CD4-positive, alpha-beta T cell (primary cell): ENCODE measurements at regions not wholly inside any gene's neighbourhood (a gene's known extent, or its start where the extent isn't known, plus 50 kb on each side); places are given as distances from the start of the nearest gene placed in this dataset.

Experiments
- ATAC-seq: fragments of 200-7000 bp; cut with Tn5 transposase; one replicate; pipeline ENCODE4 v1.10.0; 2022; ENCODE audit warnings: mild to moderate bottlenecking; ENCODE audit not compliant: poor library complexity
- CTCF ChIA-PET: fragments of 350-600 bp; sonication (Branson Sonifier 250); formaldehyde crosslinking; loops from one replicate; lab custom pipeline; 2021; ENCODE audit warnings: antibody characterized with exemption, inconsistent platforms; lab: Charles Lee
- POLR2A ChIA-PET: fragments of 350-600 bp; sonication (Branson Sonifier 250); formaldehyde crosslinking; loops from one replicate; lab custom pipeline; 2021; ENCODE audit warnings: antibody characterized with exemption, inconsistent platforms; lab: Charles Lee
- DNase-seq, 14 experiments: peaks; one replicate each; pipeline ENCODE4 v3.0.0-alpha.2; 2013 to 2020; ENCODE audit warnings: mixed read lengths in 2 of 14
- H3K27ac ChIP-seq, 2 donors: one replicate each; pipeline versions ENCODE4 v1.5.1 to v1.7.0; 2013; ENCODE audit warnings: low read length in 2 of 2, low read depth in 1 of 2, mild to moderate bottlenecking in 1 of 2
- H3K27me3 ChIP-seq, 2 experiments: 1 replicate in 1 of 2; 2 replicates in 1 of 2; pipeline versions ENCODE4 v1.6.1 to v1.7.0; 2013; ENCODE audit warnings: low read length in 2 of 2, control low read depth in 1 of 2, mild to moderate bottlenecking in 1 of 2, moderate library complexity in 1 of 2; ENCODE audit not compliant: insufficient read depth in 2 of 2, control insufficient read depth in 1 of 2
- H3K36me3 ChIP-seq: one replicate; pipeline ENCODE4 v1.6.1; 2013; ENCODE audit warnings: low read length, control low read depth; ENCODE audit not compliant: insufficient read depth
- H3K4me1 ChIP-seq: one replicate; pipeline ENCODE4 v1.6.1; 2013; ENCODE audit warnings: low read length, control low read depth; ENCODE audit not compliant: insufficient read depth
- H3K4me3 ChIP-seq: one replicate; pipeline ENCODE4 v1.5.1; 2013; ENCODE audit warnings: mild to moderate bottlenecking, low read length, moderate library complexity
- H3K9me3 ChIP-seq, 2 experiments: 1 replicate in 1 of 2; 2 replicates in 1 of 2; pipeline versions ENCODE4 v1.6.1 to v1.7.0; 2013; ENCODE audit warnings: low read length in 2 of 2, mild to moderate bottlenecking in 2 of 2, control low read depth in 1 of 2, moderate library complexity in 1 of 2; ENCODE audit not compliant: control insufficient read depth in 1 of 2, insufficient read depth in 1 of 2
- H3K27ac Mint-ChIP-seq: one replicate; pipeline ENCODE4 v1.8.0; 2020; ENCODE audit warnings: mixed read lengths
- H3K27me3 Mint-ChIP-seq: one replicate; pipeline ENCODE4 v1.8.0; 2021; ENCODE audit warnings: mixed read lengths
- H3K36me3 Mint-ChIP-seq: one replicate; pipeline ENCODE4 v1.8.0; 2021; ENCODE audit warnings: low read depth, mixed read lengths
- H3K4me1 Mint-ChIP-seq: one replicate; pipeline ENCODE4 v1.8.0; 2021; ENCODE audit warnings: low read depth, mixed read lengths
- H3K4me3 Mint-ChIP-seq: one replicate; pipeline ENCODE4 v1.8.0; 2020; ENCODE audit warnings: mild to moderate bottlenecking, mixed read lengths
- H3K9me3 Mint-ChIP-seq: one replicate; pipeline ENCODE4 v1.8.0; 2020; ENCODE audit warnings: mixed read lengths
- CTCF ChIP-seq: fragments of 200-600 bp; IDR thresholded peaks from one replicate; pipeline ENCODE4 v1.8.0; 2022; ENCODE audit warnings: antibody characterized with exemption, mild to moderate bottlenecking
- intact Hi-C, 2 experiments: fragments of 100-400 bp; cut with DNase I in 1 of 2; cut with micrococcal nuclease in 1 of 2; formaldehyde crosslinking; loops; one replicate each; pipeline versions ENCODE4 v1.15.1 to v1.9.0; 2023 to 2025; cut with DNase I, micrococcal nuclease

- no peaks in the 10 kb centered on the region for H3K36me3 ChIP-seq
- POLR2A ChIA-PET: no interaction called here
- Mint-ChIP-seq H3K4me3 (no peak overlapping the region), H3K36me3 (no peaks in the 10 kb centered on the region), H3K4me1 (no peaks in the 10 kb centered on the region), H3K27ac (no peak overlapping the region), H3K9me3 (no peaks in the 10 kb centered on the region), H3K27me3 (no peaks in the 10 kb centered on the region)
- DNase-seq: no peak
- H3K4me3 ChIP-seq: no peak overlapping the region
- no peak overlapping the region for H3K27ac ChIP-seq
- CTCF ChIA-PET: no interaction called here
- no peaks in the 10 kb centered on the region for H3K4me1 ChIP-seq
- ATAC-seq: no peak
- intact Hi-C loops: no loop called here
- H3K27me3 ChIP-seq: no peaks in the 10 kb centered on the region
- H3K9me3 ChIP-seq: peaks cover 0 to 4% of the 10 kb centered on the region in 2 experiments
- TF ChIP-seq CTCF: no peak
Measured at GRCh38 chrX:36908801-36909675, 99.1 kb upstream of the FAM47C start.

- H3K4me1 Mint-ChIP-seq: no peaks in the 10 kb centered on the region
- intact Hi-C loops: no loop called here
- DNase-seq: no peak
Measured at GRCh38 chrX:36909676-36910030, 98.5 kb upstream of the FAM47C start.

GRCh38 chrX:36913551-36913950 lies 94.6 kb upstream of the FAM47C start:
- H3K27ac Mint-ChIP-seq: no peak overlapping the region
- H3K9me3 ChIP-seq: no peaks in the 10 kb centered on the region
- no peaks in the 10 kb centered on the region for H3K4me1 ChIP-seq
- H3K27me3 Mint-ChIP-seq: no peaks in the 10 kb centered on the region
- H3K4me3 Mint-ChIP-seq: no peak overlapping the region
- DNase-seq: no peak
- no peak for TF ChIP-seq CTCF
- ChIA-PET CTCF (no interaction called here), POLR2A (no interaction called here)
- H3K36me3 Mint-ChIP-seq: no peaks in the 10 kb centered on the region
- H3K27ac ChIP-seq: no peak overlapping the region
- H3K4me3 ChIP-seq: no peak overlapping the region
- no peak for ATAC-seq
- no peaks in the 10 kb centered on the region for H3K9me3 Mint-ChIP-seq
- intact Hi-C loops: no loop called here
- no peaks in the 10 kb centered on the region for H3K36me3 ChIP-seq
- H3K4me1 Mint-ChIP-seq: no peaks in the 10 kb centered on the region
- no peaks in the 10 kb centered on the region for H3K27me3 ChIP-seq

More at GRCh38 chrX:36909676-36910030, 98.5 kb upstream of the FAM47C start:
- H3K4me3 ChIP-seq: no peak overlapping the region
- H3K9me3 ChIP-seq: peaks cover 0 to 1% of the 10 kb centered on the region in 2 experiments
- TF ChIP-seq CTCF: no peak
- POLR2A ChIA-PET: no interaction called here
- H3K4me1 ChIP-seq: no peaks in the 10 kb centered on the region
- H3K27ac ChIP-seq: no peak overlapping the region
- H3K9me3 Mint-ChIP-seq: no peaks in the 10 kb centered on the region
- H3K36me3 ChIP-seq: no peaks in the 10 kb centered on the region
- H3K27ac Mint-ChIP-seq: no peak overlapping the region
- no peaks in the 10 kb centered on the region for H3K27me3 ChIP-seq
- H3K27me3 Mint-ChIP-seq: no peaks in the 10 kb centered on the region
- no peaks in the 10 kb centered on the region for H3K36me3 Mint-ChIP-seq
- CTCF ChIA-PET: no interaction called here
- no peak overlapping the region for H3K4me3 Mint-ChIP-seq
- ATAC-seq: no peak
